ENCODE measurements at regions not wholly inside any gene's neighbourhood (a gene's known extent, or its start where the extent isn't known, plus 50 kb on each side); places are given as distances from the start of the nearest gene placed in this dataset.

DNA sequence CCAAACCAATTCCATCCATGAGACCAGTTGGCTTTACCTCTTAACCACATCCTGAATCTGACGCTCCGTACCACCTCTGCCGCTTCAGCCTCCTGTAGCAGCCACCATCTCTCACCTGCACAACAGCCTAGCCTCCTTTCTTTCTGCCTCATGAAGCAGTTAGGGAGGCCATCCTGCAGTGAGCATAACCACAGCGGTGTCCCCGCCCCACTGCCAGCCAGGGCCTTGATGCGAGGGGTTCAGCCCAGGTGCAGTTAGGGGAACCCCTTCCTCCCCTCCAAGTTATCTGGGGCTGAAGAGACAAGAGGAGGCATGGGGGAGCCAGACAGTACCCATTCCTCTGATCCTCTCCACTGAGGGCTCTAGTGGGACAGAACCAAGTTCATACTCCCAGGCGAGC is 167.0 kb downstream of the C5orf15 start:
- DNase-seq (ENCODE audit: low read depth) = no peak

- DNase-seq (ENCODE audit: low read depth) = no peak
Measured at GRCh38 chr5:133799571-133800237, 168.7 kb downstream of the C5orf15 start.

DNA sequence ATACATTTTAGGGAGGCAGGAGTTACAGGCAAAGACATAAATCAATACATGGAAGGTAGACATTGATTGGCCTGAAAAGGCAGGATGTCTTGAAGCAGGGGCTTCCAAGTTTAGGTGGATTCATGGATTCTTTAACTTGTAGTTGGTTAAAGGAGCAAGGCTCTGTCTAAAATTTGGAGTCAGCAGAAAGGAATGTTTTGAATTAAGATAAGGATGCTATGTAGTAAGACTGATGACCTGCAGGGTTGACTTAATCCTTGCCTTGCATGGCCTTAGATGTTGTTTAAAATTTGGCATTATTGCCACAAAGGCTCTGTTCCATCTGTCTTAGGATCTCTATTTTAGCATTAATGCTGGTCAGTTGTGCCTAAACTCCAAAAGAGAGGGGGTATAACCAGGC is 171.3 kb downstream of the C5orf15 start:
- DNase-seq (ENCODE audit: low read depth) = no peak

GRCh38 chr5:133796186-133796585 is 172.2 kb downstream of the C5orf15 start:
- DNase-seq (ENCODE audit: low read depth) = no peak

GRCh38 chr5:133794771-133795415 is 173.5 kb downstream of the C5orf15 start:
- no peak for DNase-seq (ENCODE audit: low read depth)

- no peak for DNase-seq (ENCODE audit: low read depth)
Measured at GRCh38 chr5:133793756-133794465, 174.5 kb downstream of the C5orf15 start.

DNA sequence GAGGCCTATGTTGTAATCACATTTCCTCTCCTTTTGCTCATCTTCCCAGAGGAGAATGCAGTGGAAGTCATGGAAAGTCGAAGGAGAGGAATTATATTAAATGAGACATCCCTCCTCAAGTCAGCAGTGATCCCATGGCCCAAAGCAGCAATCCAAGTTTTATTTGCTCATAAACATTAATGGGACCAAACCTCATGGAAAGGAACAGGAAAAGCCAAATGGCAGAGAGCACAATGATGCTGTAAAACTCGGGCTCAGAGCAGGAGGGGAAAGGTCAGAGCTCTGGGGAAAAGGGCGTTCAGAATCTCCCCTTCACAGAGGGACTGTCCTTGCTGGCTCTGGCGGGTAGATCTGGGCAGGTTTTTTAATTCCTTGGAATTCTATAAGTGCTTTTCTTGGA is 175.8 kb downstream of the C5orf15 start:
- no peak for DNase-seq (ENCODE audit: low read depth)

- DNase-seq (ENCODE audit: low read depth) = no peak
Measured at GRCh38 chr5:133792024-133792423, 176.4 kb downstream of the C5orf15 start.

- DNase-seq (ENCODE audit: low read depth) = no peak
Measured at GRCh38 chr5:133790898-133791297, 177.5 kb downstream of the C5orf15 start.

DNA sequence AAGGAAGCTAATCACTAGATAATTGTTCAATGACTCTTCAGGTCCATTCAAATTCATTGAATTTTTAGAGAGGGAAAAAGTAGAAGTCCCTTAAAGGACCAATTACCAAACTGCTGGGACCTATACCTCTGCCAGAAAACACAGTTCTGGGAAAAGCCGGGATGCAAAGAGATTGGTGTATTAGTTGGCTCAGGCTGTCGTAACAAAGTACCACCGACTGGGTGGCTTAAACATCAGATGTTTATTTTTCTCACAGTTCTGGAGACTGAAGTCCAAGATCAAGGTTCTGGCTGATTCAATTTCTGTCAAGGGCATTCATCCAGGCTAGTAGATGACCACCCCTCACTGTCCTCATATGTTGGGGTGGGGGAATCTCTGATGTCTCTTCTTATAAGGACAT is 177.1 kb upstream of the FSTL4 start:
- DNase-seq (ENCODE audit: low read depth) = no peak

- DNase-seq (ENCODE audit: low read depth) = no peak
Measured at GRCh38 chr5:133788121-133788520, 175.8 kb upstream of the FSTL4 start.

- no peak for DNase-seq (ENCODE audit: low read depth)
Measured at GRCh38 chr5:133786420-133786819, 174.1 kb upstream of the FSTL4 start.

GRCh38 chr5:133785182-133785581 is 172.8 kb upstream of the FSTL4 start:
- DNase-seq (ENCODE audit: low read depth) = peak; percentile 2

DNA sequence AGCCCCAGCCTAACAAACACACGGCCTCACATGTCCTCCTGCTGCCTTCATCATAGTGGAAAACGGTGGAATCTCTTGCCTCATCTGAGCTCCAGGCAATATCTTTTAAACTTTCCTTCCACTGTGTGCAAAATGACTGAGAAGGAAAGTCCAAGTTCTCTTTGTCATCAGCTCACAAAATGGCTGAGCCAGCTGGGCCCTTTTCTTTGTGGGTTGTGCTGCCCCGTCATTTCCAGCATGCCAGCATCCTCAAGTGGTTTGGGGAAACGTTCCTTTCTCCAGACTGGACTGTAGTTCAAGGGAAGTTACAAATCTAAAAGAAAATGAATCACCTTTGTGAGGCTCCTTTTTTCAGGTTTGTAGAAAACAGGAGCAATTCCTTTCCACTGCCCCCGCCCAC is 171.1 kb upstream of the FSTL4 start:
- peak; percentile 8 for DNase-seq (ENCODE audit: low read depth)

- DNase-seq (ENCODE audit: low read depth) = no peak
Measured at GRCh38 chr5:133782736-133783135, 170.4 kb upstream of the FSTL4 start.

GRCh38 chr5:133781436-133782225 is 169.3 kb upstream of the FSTL4 start:
- no peak for DNase-seq (ENCODE audit: low read depth)

GRCh38 chr5:133780619-133781280 is 168.4 kb upstream of the FSTL4 start:
- DNase-seq (ENCODE audit: low read depth) = no peak

DNA sequence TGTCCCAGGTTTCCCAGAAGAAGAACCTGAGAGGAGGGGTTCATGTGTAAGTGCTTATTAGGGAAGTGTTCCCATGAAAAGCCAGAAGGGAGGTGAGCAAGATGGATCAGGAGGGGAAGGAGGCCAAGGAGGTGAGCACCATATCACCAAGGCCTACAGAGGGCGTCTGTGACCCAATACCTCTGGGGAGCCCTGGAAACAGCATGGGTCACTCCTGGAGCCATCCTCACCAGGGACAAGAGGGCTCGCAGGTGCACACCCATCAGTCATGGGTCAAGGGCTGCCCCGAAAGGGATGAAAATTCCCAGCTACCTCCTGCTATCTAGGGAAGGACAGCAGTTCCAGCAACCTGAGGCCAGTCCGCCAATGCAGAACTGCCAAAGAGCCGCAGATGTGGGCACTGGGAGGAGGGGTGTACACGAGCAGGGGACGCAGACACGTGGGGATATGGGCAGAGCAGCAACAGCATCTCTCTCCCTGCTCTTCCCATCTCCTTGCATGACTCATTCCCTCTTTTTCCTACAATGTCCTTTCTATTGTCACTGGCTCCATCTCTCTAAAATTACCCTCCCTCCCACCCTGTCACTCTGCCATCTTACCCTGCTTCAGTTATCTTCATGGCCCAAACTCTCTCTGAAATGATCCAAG is 167.6 kb upstream of the FSTL4 start:
- DNase-seq (ENCODE audit: low read depth) = no peak

DNA sequence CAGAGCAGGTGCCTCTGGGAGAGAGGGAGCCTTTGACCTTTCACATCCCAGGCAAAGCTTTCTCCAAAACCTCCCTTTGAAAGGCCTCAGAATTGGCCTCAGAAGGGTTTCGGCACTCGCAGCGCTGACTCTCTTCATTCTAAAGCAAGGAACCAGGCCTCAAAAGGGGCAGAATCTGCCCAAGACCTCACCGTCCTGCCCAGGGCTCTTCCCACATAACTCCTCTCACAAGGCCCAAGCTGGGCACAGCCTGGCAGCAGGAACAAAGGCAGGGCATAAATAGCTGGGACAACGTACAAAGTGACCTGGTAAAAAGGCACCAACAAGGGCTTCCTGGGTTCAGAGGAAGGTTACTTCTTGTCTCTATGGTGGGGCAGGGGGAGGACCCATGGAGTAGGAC is 166.3 kb upstream of the FSTL4 start:
- no peak for DNase-seq (ENCODE audit: low read depth)

DNA sequence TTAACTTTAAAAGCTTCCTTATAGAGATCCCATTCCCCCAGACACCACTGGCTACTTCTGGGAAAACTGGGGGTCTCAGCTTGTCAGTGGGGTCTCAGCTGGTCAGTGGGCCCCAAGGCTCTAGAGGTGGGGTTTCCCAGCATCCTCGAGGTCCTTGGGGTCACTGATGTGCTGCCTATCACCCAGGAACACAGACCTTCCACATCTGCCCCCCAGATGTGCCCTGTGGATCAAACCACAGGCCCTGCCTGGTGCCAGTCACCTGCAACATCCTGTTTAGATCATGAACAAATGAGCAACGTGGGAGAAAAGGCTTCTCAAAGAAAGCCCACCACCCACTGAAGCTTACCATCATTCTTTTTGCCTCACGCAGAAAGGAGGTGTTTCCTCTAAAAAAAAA is 165.6 kb upstream of the FSTL4 start:
- no peak for DNase-seq (ENCODE audit: low read depth)

GRCh38 chr5:133775584-133776304 is 163.4 kb upstream of the FSTL4 start:
- DNase-seq (ENCODE audit: low read depth) = no peak

Measured in M059J (cell line).